HepG2 (cell line): ENCODE measurements at regions not wholly inside any gene's neighbourhood (a gene's known extent, or its start where the extent isn't known, plus 50 kb on each side); places are given as distances from the start of the nearest gene placed in this dataset.

ENCODE experiments used
- ATAC-seq: fragments of 200-7000 bp; cut with Tn5 transposase; 3 replicates; pipeline ENCODE4 v1.9.1; 2020; ENCODE audit warnings: mild to moderate bottlenecking, moderate library complexity
- BruUV-seq: library from RNA; stranded (reverse); fragments of 400-500 nt; replicated peaks from 2 replicates; lab custom pipeline; 2021; lab: Mats Ljungman, UMichigan
- CTCF ChIA-PET: fragments of 300-600 bp; formaldehyde crosslinking; extraction: SDS; loops from one replicate; lab custom pipeline; 2021; ENCODE audit warnings: low total read pairs, inconsistent platforms, low intra/inter-chr PET ratio; lab: Yijun Ruan, JAX
- POLR2A ChIA-PET: fragments of 350-600 bp; sonication (Branson Sonifier 250); formaldehyde crosslinking; loops from one replicate; lab custom pipeline; 2020; ENCODE audit warnings: antibody characterized with exemption, inconsistent platforms; lab: Yijun Ruan, JAX
- DNase-seq: peaks from one replicate; pipeline ENCODE4 v3.0.0-alpha.2; 2015; ENCODE audit warnings: low spot score
- FAIRE-seq: peaks from 3 replicates; lab custom pipeline; 2011; peaks lifted over from hg19 to GRCh38; lab: Jason Lieb, UNC
- H2AFZ ChIP-seq: one replicate; pipeline ENCODE4 v1.6.1; 2011; ENCODE audit warnings: low read length, inconsistent platforms
- H3K27ac ChIP-seq: fragments of 300-600 bp; 3 replicates; pipeline ENCODE4 v1.8.0; 2011; ENCODE audit warnings: mixed run types, mild to moderate bottlenecking, mixed read lengths, low read length, inconsistent platforms; ENCODE audit not compliant: insufficient read depth; ENCODE audit errors: extremely low read length
- H3K27me3 ChIP-seq, 2 experiments: fragments of 200-600 bp in 1 of 2; 2 replicates in 1 of 2; 3 replicates in 1 of 2; pipeline versions ENCODE4 v1.6.0 to v1.8.0; 2011; ENCODE audit warnings: low read length in 2 of 2, mild to moderate bottlenecking in 2 of 2, moderate library complexity in 2 of 2, inconsistent platforms in 1 of 2; ENCODE audit not compliant: insufficient read depth in 2 of 2, control insufficient read depth in 1 of 2
- H3K36me3 ChIP-seq, 2 experiments: fragments of 200-600 bp in 1 of 2; replicated peaks in 1 of 2; 2 replicates in 1 of 2; 3 replicates in 1 of 2; pipeline versions ENCODE4 v1.5.1 to v1.8.0; 2011; ENCODE audit warnings: low read length in 2 of 2, inconsistent platforms in 1 of 2; ENCODE audit not compliant: insufficient read depth in 2 of 2, control insufficient read depth in 1 of 2
- H3K4me1 ChIP-seq: 2 replicates; pipeline ENCODE4 v1.5.1; 2012; ENCODE audit warnings: low read length, inconsistent platforms; ENCODE audit not compliant: insufficient read depth
- H3K4me2 ChIP-seq: 2 replicates; pipeline ENCODE4 v1.6.0; 2011; ENCODE audit warnings: low read depth, low read length, inconsistent platforms
- H3K4me3 ChIP-seq, 3 experiments: fragments of 200-600 bp in 1 of 3; sonication (generic), shearing (Covaris generic) in 1 of 3; replicated peaks in 1 of 3; 2 replicates each; pipeline ENCODE4 v1.5.1; 2011 to 2016; ENCODE audit warnings: low read length in 3 of 3, inconsistent platforms in 2 of 3, low read depth in 2 of 3, mild to moderate bottlenecking in 2 of 3, control low read depth in 1 of 3, mixed read lengths in 1 of 3; ENCODE audit not compliant: insufficient read depth in 1 of 3
- H3K79me2 ChIP-seq: one replicate; pipeline ENCODE4 v1.6.1; 2011; ENCODE audit warnings: low read length, inconsistent platforms; ENCODE audit not compliant: insufficient read depth
- H3K9ac ChIP-seq: 2 replicates; pipeline ENCODE4 v1.6.0; 2011; ENCODE audit warnings: mild to moderate bottlenecking, low read depth, low read length, inconsistent platforms; ENCODE audit not compliant: insufficient read depth
- H3K9me3 ChIP-seq: 2 replicates; pipeline ENCODE4 v1.5.1; 2012; ENCODE audit warnings: mild to moderate bottlenecking, low read length
- H4K20me1 ChIP-seq: 2 replicates; pipeline ENCODE4 v1.6.0; 2011; ENCODE audit warnings: inconsistent platforms, mild to moderate bottlenecking, low read length, moderate library complexity; ENCODE audit not compliant: insufficient read depth
- CREB1 ChIP-seq, 2 experiments: fragments of 450-650 bp in 1 of 2; IDR thresholded peaks; 2 replicates each; pipeline ENCODE4 v1.6.1; 2016 to 2017; ENCODE audit warnings: control low read depth in 1 of 2, mild to moderate bottlenecking in 1 of 2, missing compliant biosample characterization in 1 of 2, missing genetic modification characterization in 1 of 2
- E2F5 ChIP-seq: sonication (generic); formaldehyde crosslinking; conservative IDR thresholded peaks from 2 replicates; pipeline ENCODE4 v1.4.0; 2020; ENCODE audit warnings: missing genetic modification reagents
- EED ChIP-seq: sonication (generic); formaldehyde crosslinking; IDR thresholded peaks from 2 replicates; pipeline ENCODE4 v1.5.0; 2020; ENCODE audit warnings: mild to moderate bottlenecking, missing genetic modification reagents
- HNRNPH1 ChIP-seq: fragments of 200-400 bp; formaldehyde crosslinking; optimal IDR thresholded peaks from 2 replicates; pipeline ENCODE3; 2017; ENCODE audit warnings: mild to moderate bottlenecking, low read depth, low read length
- ISX ChIP-seq: sonication (generic); formaldehyde crosslinking; conservative IDR thresholded peaks from 2 replicates; pipeline ENCODE4 v1.5.0; 2020; ENCODE audit warnings: missing genetic modification reagents
- ZNF17 ChIP-seq: sonication (generic); formaldehyde crosslinking; IDR thresholded peaks from 2 replicates; pipeline ENCODE4 v1.5.0; 2020; ENCODE audit warnings: mild to moderate bottlenecking, missing genetic modification reagents
- ZNF780A ChIP-seq: sonication (generic); formaldehyde crosslinking; IDR thresholded peaks from 2 replicates; pipeline ENCODE4 v1.8.0; 2022; ENCODE audit warnings: mild to moderate bottlenecking, missing genetic modification reagents, moderate library complexity
- ZNF878 ChIP-seq: sonication (generic); formaldehyde crosslinking; IDR thresholded peaks from 2 replicates; pipeline ENCODE4 v1.8.1; 2023; ENCODE audit warnings: mild to moderate bottlenecking, missing genetic modification reagents, moderate library complexity
- WGBS: methylation state at CpG from one replicate; pipeline ENCODE4 v1.1.6; 2017; ENCODE audit warnings: low lambda C conversion rate; 5-methylcytosine and 5-hydroxymethylcytosine counted together
- in situ Hi-C: cut with HindIII; loops from 2 replicates; pipeline ENCODE4 v1.10.0; 2017; ENCODE audit warnings: low pct_unique_long_range_greater_than_20kb; ENCODE audit not compliant: extremely low pct_ligation_motif_present
- intact Hi-C: fragments of 100-400 bp; cut with micrococcal nuclease; formaldehyde crosslinking; loops from one replicate; pipeline ENCODE4 v1.10.0; 2022; ENCODE audit not compliant: unreplicated experiment

- ATAC-seq (no peak), FAIRE-seq (no peak), DNase-seq (no peak)
- Histone ChIP-seq H3K36me3 (no peaks in the 10 kb centered on the region), H3K27ac (no peak overlapping the region), H4K20me1 (no peaks in the 10 kb centered on the region), H3K27me3 (peaks cover 0 to 30% of the 10 kb centered on the region in 2 experiments; a peak in 4 of 5 replicates), H3K79me2 (no peaks in the 10 kb centered on the region), H3K9me3 (no peaks in the 10 kb centered on the region), H3K4me3 (no peak overlapping the region), H3K4me1 (no peaks in the 10 kb centered on the region), H3K4me2 (no peak overlapping the region), H2AFZ (no peak overlapping the region), H3K9ac (no peak overlapping the region)
- in situ Hi-C loops: no loop called here
- intact Hi-C loops: no loop called here
- TF ChIP-seq ZNF780A (CRISPR knock-in tag) (no peak), CREB1 (IDR thresholded peaks at IDR 0.05) (no peak), CREB1 (CRISPR knock-in tag; IDR thresholded peaks at IDR 0.05) (no peak), E2F5 (CRISPR knock-in tag) (no peak), ZNF878 (no peak), EED (CRISPR knock-in tag) (no peak), HNRNPH1 (no peak), ZNF17 (CRISPR knock-in tag) (no peak), ISX (no peak)
- WGBS: 0% methylated on average over 7 of the region's 9 CpGs
- BruUV-seq: no TSS peak
- POLR2A ChIA-PET: no interaction called here
- CTCF ChIA-PET: no interaction called here
Observed at GRCh38 chr1:36665478-36666080, 182.9 kb upstream of the CSF3R start.
